Neural progenitor cell (in vitro differentiated cells): ENCODE measurements at regions not wholly inside any gene's neighbourhood (a gene's known extent, or its start where the extent isn't known, plus 50 kb on each side); places are given as distances from the start of the nearest gene placed in this dataset.

Source experiments
- EZH2 ChIP-seq: fragments of 200-600 bp; sonication (generic); IDR thresholded peaks from 2 replicates; pipeline ENCODE4 v1.6.1; 2017; ENCODE audit warnings: antibody characterized with exemption, mild to moderate bottlenecking, moderate library complexity
- TF ChIP-seq, protein P1 (sequence below): fragments of 200-600 bp; sonication (generic); IDR thresholded peaks from 2 replicates; pipeline ENCODE4 v1.5.1; 2017; ENCODE audit warnings: antibody characterized with exemption, mild to moderate bottlenecking

DNA sequence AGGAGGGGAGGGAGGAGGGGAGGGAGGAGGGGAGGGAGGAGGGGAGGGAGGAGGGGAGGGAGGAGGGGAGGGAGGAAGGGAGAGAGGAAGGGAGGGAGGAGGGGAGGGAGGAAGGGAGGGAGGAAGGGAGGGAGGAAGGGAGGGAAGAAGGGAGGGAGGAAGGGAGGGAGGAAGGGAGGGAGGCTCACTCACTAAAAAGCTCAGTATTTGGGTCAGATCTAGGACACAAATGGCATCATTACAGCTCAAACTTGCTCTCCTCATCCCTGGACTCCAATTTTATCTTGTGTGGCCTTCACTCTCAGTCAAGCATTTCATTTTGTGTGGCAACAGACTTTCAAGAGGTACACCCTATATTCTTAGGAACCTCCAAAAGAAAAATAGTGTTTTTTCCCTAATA lies 435.4 kb downstream of the IRS1 start:
- TF ChIP-seq EZH2: no peak
- TF ChIP-seq, protein P1, sequence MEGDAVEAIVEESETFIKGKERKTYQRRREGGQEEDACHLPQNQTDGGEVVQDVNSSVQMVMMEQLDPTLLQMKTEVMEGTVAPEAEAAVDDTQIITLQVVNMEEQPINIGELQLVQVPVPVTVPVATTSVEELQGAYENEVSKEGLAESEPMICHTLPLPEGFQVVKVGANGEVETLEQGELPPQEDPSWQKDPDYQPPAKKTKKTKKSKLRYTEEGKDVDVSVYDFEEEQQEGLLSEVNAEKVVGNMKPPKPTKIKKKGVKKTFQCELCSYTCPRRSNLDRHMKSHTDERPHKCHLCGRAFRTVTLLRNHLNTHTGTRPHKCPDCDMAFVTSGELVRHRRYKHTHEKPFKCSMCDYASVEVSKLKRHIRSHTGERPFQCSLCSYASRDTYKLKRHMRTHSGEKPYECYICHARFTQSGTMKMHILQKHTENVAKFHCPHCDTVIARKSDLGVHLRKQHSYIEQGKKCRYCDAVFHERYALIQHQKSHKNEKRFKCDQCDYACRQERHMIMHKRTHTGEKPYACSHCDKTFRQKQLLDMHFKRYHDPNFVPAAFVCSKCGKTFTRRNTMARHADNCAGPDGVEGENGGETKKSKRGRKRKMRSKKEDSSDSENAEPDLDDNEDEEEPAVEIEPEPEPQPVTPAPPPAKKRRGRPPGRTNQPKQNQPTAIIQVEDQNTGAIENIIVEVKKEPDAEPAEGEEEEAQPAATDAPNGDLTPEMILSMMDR: no peak
